Erythroblast (primary cell): ENCODE measurements at regions not wholly inside any gene's neighbourhood (a gene's known extent, or its start where the extent isn't known, plus 50 kb on each side); places are given as distances from the start of the nearest gene placed in this dataset.

Source experiments
- GATA1 ChIP-seq: IDR thresholded peaks from 2 replicates; pipeline ENCODE4 v1.6.1; 2011; ENCODE audit warnings: low read depth, mild to moderate bottlenecking, control low read depth, low read length, moderate library complexity
- POLR2A ChIP-seq: IDR thresholded peaks from 2 replicates; pipeline ENCODE4 v1.6.1; 2011; ENCODE audit warnings: mild to moderate bottlenecking, low read length

GRCh38 chr11:44423289-44423688 lies 113.3 kb upstream of the ALX4 start:
- TF ChIP-seq POLR2A (no peak), GATA1 (no peak)
